HepG2 (cell line): ENCODE measurements at regions not wholly inside any gene's neighbourhood (a gene's known extent, or its start where the extent isn't known, plus 50 kb on each side); places are given as distances from the start of the nearest gene placed in this dataset.

Experiments used
- CEBPG ChIP-seq: IDR thresholded peaks from 2 replicates; pipeline ENCODE4 v1.6.1; 2016
- GZF1 ChIP-seq: sonication (generic); formaldehyde crosslinking; IDR thresholded peaks from 2 replicates; pipeline ENCODE4 v1.5.1; 2020; ENCODE audit warnings: mild to moderate bottlenecking, missing genetic modification reagents
- HNF4A ChIP-seq: sonication (generic); formaldehyde crosslinking; IDR thresholded peaks from 2 replicates; pipeline ENCODE4 v1.4.0; 2020; ENCODE audit warnings: missing genetic modification reagents
- NR1H2 ChIP-seq: sonication (generic); formaldehyde crosslinking; IDR thresholded peaks from 2 replicates; pipeline ENCODE4 v1.8.1; 2022; ENCODE audit warnings: low read depth, missing genetic modification reagents, borderline replicate concordance
- SETDB1 ChIP-seq: sonication (generic); formaldehyde crosslinking; IDR thresholded peaks from 2 replicates; pipeline ENCODE4 v1.5.1; 2020; ENCODE audit warnings: missing genetic modification reagents, mild to moderate bottlenecking, borderline replicate concordance
- ZNF569 ChIP-seq: sonication (generic); formaldehyde crosslinking; IDR thresholded peaks from 2 replicates; pipeline ENCODE4 v1.5.0; 2020; ENCODE audit warnings: mild to moderate bottlenecking, missing genetic modification reagents, moderate library complexity, borderline replicate concordance
- ZNF570 ChIP-seq: sonication (generic); formaldehyde crosslinking; IDR thresholded peaks from 2 replicates; pipeline ENCODE4 v1.4.0; 2020; ENCODE audit warnings: mild to moderate bottlenecking, missing genetic modification reagents, borderline replicate concordance
- ZNF652 ChIP-seq: IDR thresholded peaks from 2 replicates; pipeline ENCODE4 v1.6.1; 2016; ENCODE audit warnings: low read depth, borderline replicate concordance
- TF ChIP-seq, protein P1 (sequence below): sonication (generic); formaldehyde crosslinking; IDR thresholded peaks from 2 replicates; pipeline ENCODE4 v1.4.0; 2020; ENCODE audit warnings: mild to moderate bottlenecking, missing genetic modification reagents
- TF ChIP-seq, protein P2 (sequence below): sonication (generic); formaldehyde crosslinking; IDR thresholded peaks from 2 replicates; pipeline ENCODE4 v1.4.0; 2020; ENCODE audit warnings: mild to moderate bottlenecking, missing genetic modification reagents, borderline replicate concordance
- TF ChIP-seq, protein P3 (sequence below): sonication (generic); formaldehyde crosslinking; IDR thresholded peaks from 2 replicates; pipeline ENCODE4 v1.9.0; 2021; ENCODE audit warnings: mild to moderate bottlenecking, missing genetic modification reagents
- TF ChIP-seq, protein P4 (sequence below): sonication (generic); formaldehyde crosslinking; IDR thresholded peaks from 2 replicates; pipeline ENCODE4 v1.5.0; 2020; ENCODE audit warnings: missing genetic modification reagents

DNA sequence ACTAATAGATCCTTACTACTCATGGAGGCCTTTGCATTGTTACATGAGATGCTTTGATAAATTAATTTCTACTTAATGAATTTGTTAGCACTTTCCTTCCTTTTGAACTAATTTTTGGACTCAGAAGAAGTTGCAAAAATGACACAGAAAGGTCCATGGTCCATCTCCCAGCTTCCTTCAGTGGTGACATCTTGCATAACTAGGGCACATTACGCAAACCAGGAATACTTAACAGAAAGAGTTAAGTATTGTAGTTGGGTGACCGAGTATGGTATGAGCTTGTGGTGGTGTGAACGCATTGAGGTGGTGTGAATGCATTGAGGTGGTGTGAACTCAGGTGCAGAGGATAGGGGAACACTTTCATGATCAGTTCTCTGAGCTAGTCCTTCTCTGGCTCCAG, 151.1 kb upstream of the TWIST2 start (continued):
- TF ChIP-seq, protein P1, sequence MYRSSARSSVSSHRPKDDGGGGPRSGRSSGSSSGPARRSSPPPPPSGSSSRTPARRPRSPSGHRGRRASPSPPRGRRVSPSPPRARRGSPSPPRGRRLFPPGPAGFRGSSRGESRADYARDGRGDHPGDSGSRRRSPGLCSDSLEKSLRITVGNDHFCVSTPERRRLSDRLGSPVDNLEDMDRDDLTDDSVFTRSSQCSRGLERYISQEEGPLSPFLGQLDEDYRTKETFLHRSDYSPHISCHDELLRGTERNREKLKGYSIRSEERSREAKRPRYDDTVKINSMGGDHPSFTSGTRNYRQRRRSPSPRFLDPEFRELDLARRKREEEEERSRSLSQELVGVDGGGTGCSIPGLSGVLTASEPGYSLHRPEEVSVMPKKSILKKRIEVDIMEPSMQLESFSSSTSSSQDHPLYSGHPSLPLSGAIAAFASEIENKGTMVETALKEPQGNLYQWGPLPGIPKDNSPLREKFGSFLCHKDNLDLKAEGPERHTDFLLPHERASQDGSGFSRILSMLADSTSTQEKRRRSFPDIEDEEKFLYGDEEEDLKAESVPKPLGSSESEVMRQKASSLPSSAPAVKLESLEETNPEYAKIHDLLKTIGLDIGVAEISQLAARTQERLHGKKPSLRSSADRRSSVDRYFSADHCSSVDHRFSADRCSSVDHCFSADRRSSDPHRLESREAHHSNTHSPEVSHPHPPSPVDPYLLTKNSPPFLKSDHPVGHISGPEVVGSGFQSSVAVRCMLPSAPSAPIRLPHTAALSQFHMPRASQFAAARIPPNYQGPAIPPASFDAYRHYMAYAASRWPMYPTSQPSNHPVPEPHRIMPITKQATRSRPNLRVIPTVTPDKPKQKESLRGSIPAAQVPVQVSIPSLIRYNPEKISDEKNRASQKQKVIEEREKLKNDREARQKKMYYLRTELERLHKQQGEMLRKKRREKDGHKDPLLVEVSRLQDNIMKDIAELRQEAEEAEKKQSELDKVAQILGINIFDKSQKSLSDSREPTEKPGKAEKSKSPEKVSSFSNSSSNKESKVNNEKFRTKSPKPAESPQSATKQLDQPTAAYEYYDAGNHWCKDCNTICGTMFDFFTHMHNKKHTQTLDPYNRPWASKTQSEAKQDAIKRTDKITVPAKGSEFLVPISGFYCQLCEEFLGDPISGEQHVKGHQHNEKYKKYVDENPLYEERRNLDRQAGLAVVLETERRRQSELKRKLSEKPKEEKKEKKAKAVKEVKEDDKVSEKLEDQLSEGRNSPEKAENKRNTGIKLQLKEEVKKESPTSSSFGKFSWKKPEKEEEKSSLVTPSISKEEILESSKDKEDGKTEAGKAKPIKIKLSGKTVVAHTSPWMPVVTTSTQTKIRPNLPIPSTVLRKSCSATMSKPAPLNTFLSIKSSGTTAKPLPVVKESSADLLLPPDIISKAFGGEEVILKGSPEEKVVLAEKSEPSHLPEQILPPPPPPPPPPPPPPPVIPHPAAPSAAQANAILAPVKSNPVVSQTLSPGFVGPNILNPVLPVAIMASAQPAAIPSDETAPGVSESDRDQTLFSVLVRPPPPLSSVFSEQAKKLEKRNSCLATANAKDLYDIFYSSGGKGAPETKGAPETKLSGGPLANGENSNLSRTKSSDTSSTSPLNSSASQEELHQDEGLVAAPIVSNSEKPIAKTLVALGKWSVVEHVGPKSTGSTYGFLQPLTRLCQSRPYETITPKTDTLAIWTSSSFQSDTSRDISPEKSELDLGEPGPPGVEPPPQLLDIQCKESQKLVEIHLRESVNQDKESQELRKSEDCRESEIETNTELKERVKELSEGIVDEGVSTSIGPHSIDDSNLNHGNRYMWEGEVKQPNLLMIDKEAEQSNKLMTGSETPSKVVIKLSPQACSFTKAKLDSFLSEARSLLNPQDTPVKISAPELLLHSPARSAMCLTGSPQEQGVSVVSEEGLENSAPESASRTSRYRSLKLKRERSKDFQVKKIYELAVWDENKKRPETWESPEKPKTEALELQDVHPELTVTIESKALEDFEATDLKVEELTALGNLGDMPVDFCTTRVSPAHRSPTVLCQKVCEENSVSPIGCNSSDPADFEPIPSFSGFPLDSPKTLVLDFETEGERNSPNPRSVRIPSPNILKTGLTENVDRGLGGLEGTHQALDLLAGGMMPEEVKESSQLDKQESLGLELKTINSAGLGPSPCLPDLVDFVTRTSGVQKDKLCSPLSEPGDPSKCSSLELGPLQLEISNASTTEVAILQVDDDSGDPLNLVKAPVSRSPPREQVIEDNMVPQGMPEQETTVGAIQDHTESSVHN (CRISPR knock-in tag), result no peak
- TF ChIP-seq ZNF570, result no peak
- peak; percentile 64 for TF ChIP-seq HNF4A (CRISPR knock-in tag)
- no peak for TF ChIP-seq ZNF569 (CRISPR knock-in tag)
- TF ChIP-seq, protein P2, sequence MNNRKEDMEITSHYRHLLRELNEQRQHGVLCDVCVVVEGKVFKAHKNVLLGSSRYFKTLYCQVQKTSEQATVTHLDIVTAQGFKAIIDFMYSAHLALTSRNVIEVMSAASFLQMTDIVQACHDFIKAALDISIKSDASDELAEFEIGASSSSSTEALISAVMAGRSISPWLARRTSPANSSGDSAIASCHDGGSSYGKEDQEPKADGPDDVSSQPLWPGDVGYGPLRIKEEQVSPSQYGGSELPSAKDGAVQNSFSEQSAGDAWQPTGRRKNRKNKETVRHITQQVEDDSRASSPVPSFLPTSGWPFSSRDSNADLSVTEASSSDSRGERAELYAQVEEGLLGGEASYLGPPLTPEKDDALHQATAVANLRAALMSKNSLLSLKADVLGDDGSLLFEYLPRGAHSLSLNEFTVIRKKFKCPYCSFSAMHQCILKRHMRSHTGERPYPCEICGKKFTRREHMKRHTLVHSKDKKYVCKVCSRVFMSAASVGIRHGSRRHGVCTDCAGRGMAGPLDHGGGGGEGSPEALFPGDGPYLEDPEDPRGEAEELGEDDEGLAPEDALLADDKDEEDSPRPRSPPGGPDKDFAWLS, result no peak
- TF ChIP-seq, protein P3, sequence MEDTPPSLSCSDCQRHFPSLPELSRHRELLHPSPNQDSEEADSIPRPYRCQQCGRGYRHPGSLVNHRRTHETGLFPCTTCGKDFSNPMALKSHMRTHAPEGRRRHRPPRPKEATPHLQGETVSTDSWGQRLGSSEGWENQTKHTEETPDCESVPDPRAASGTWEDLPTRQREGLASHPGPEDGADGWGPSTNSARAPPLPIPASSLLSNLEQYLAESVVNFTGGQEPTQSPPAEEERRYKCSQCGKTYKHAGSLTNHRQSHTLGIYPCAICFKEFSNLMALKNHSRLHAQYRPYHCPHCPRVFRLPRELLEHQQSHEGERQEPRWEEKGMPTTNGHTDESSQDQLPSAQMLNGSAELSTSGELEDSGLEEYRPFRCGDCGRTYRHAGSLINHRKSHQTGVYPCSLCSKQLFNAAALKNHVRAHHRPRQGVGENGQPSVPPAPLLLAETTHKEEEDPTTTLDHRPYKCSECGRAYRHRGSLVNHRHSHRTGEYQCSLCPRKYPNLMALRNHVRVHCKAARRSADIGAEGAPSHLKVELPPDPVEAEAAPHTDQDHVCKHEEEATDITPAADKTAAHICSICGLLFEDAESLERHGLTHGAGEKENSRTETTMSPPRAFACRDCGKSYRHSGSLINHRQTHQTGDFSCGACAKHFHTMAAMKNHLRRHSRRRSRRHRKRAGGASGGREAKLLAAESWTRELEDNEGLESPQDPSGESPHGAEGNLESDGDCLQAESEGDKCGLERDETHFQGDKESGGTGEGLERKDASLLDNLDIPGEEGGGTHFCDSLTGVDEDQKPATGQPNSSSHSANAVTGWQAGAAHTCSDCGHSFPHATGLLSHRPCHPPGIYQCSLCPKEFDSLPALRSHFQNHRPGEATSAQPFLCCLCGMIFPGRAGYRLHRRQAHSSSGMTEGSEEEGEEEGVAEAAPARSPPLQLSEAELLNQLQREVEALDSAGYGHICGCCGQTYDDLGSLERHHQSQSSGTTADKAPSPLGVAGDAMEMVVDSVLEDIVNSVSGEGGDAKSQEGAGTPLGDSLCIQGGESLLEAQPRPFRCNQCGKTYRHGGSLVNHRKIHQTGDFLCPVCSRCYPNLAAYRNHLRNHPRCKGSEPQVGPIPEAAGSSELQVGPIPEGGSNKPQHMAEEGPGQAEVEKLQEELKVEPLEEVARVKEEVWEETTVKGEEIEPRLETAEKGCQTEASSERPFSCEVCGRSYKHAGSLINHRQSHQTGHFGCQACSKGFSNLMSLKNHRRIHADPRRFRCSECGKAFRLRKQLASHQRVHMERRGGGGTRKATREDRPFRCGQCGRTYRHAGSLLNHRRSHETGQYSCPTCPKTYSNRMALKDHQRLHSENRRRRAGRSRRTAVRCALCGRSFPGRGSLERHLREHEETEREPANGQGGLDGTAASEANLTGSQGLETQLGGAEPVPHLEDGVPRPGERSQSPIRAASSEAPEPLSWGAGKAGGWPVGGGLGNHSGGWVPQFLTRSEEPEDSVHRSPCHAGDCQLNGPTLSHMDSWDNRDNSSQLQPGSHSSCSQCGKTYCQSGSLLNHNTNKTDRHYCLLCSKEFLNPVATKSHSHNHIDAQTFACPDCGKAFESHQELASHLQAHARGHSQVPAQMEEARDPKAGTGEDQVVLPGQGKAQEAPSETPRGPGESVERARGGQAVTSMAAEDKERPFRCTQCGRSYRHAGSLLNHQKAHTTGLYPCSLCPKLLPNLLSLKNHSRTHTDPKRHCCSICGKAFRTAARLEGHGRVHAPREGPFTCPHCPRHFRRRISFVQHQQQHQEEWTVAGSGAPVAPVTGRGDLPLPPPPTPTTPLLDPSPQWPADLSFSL (CRISPR knock-in tag), result no peak
- no peak for TF ChIP-seq GZF1 (CRISPR knock-in tag)
- peak; percentile 29; the same call in 1 of the 2 replicates for TF ChIP-seq ZNF652 (CRISPR knock-in tag)
- TF ChIP-seq CEBPG (CRISPR knock-in tag), result peak; percentile 62
- TF ChIP-seq NR1H2 (CRISPR knock-in tag), result no peak
- TF ChIP-seq, protein P4, sequence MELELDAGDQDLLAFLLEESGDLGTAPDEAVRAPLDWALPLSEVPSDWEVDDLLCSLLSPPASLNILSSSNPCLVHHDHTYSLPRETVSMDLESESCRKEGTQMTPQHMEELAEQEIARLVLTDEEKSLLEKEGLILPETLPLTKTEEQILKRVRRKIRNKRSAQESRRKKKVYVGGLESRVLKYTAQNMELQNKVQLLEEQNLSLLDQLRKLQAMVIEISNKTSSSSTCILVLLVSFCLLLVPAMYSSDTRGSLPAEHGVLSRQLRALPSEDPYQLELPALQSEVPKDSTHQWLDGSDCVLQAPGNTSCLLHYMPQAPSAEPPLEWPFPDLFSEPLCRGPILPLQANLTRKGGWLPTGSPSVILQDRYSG (CRISPR knock-in tag), result no peak
- TF ChIP-seq SETDB1 (CRISPR knock-in tag), result no peak
